ENCODE measurements at regions not wholly inside any gene's neighbourhood (a gene's known extent, or its start where the extent isn't known, plus 50 kb on each side); places are given as distances from the start of the nearest gene placed in this dataset.

GRCh38 chr1:22344851-22345560, 106.6 kb upstream of the ZBTB40 start:
- ChIA-PET POLR2A (no interaction called here), CTCF (interaction anchor here (1.3 kb wide), 1 partner anchor 72 kb away, joined by 4 read pairs; no protein-coding TSS in a partner anchor)
- DNase-seq (ENCODE audit: low read depth) = no peak
- TF ChIP-seq CTCF (IDR thresholded peaks at IDR 0.05; ENCODE audit: insufficient read depth, low read depth, low read length) = no peak
- no peaks in the 10 kb centered on the region for H3K36me3 ChIP-seq (ENCODE audit: control insufficient read depth, insufficient read depth, low read length)
- H3K27me3 ChIP-seq (ENCODE audit: control insufficient read depth, insufficient read depth, low read length) = peaks cover 22% of the 10 kb centered on the region
- no peak overlapping the region for H3K4me3 ChIP-seq (ENCODE audit: low read depth, low read length)

- no peak for TF ChIP-seq CTCF (IDR thresholded peaks at IDR 0.05; ENCODE audit: insufficient read depth, low read depth, low read length)
- ChIA-PET POLR2A (no interaction called here), CTCF (no interaction called here)
- Histone ChIP-seq H3K36me3 (ENCODE audit: control insufficient read depth, insufficient read depth, low read length) (no peaks in the 10 kb centered on the region), H3K4me3 (ENCODE audit: low read depth, low read length) (no peak overlapping the region), H3K27me3 (ENCODE audit: control insufficient read depth, insufficient read depth, low read length) (peaks cover 23% of the 10 kb centered on the region)
- DNase-seq (ENCODE audit: low read depth) = no peak
Measured at GRCh38 chr1:22347854-22348760, 103.5 kb upstream of the ZBTB40 start.

- no peak for TF ChIP-seq CTCF (IDR thresholded peaks at IDR 0.05; ENCODE audit: insufficient read depth, low read depth, low read length)
- Histone ChIP-seq H3K4me3 (ENCODE audit: low read depth, low read length) (no peak overlapping the region), H3K36me3 (ENCODE audit: control insufficient read depth, insufficient read depth, low read length) (no peaks in the 10 kb centered on the region), H3K27me3 (ENCODE audit: control insufficient read depth, insufficient read depth, low read length) (peaks cover 21% of the 10 kb centered on the region)
- CTCF ChIA-PET = no interaction called here
- no peak for DNase-seq (ENCODE audit: low read depth)
- POLR2A ChIA-PET = no interaction called here
Measured at GRCh38 chr1:22349362-22350043, 102.1 kb upstream of the ZBTB40 start.

GRCh38 chr1:22350171-22350923, 101.3 kb upstream of the ZBTB40 start:
- DNase-seq (ENCODE audit: low read depth) = no peak
- POLR2A ChIA-PET = interaction anchor here (0.6 kb wide), 1 partner anchor 39 kb away, joined by 3 read pairs; no protein-coding TSS in a partner anchor
- peaks cover 18% of the 10 kb centered on the region for H3K27me3 ChIP-seq (ENCODE audit: control insufficient read depth, insufficient read depth, low read length)

More at GRCh38 chr1:22350171-22350923, 101.3 kb upstream of the ZBTB40 start:
- H3K4me3 ChIP-seq (ENCODE audit: low read depth, low read length) = no peak overlapping the region
- CTCF ChIA-PET = no interaction called here
- no peaks in the 10 kb centered on the region for H3K36me3 ChIP-seq (ENCODE audit: control insufficient read depth, insufficient read depth, low read length)
- no peak for TF ChIP-seq CTCF (IDR thresholded peaks at IDR 0.05; ENCODE audit: insufficient read depth, low read depth, low read length)

Measured in BJ (cell line).